OCI-LY7 (cell line): ENCODE measurements at regions not wholly inside any gene's neighbourhood (a gene's known extent, or its start where the extent isn't known, plus 50 kb on each side); places are given as distances from the start of the nearest gene placed in this dataset.

Source experiments
- BruUV-seq: library from RNA; stranded (reverse); fragments of 400-500 nt; replicated peaks from 2 replicates; lab custom pipeline; 2021; lab: Mats Ljungman, UMichigan
- CTCF ChIA-PET: fragments of 300-600 bp; sonication (Branson Sonifier 250); formaldehyde crosslinking; loops from one replicate; lab custom pipeline; 2022; ENCODE audit warnings: antibody characterized with exemption; ENCODE audit not compliant: unreplicated experiment; lab: Charles Lee
- POLR2A ChIA-PET: fragments of 300-600 bp; sonication (Branson Sonifier 250); formaldehyde crosslinking; loops from one replicate; lab custom pipeline; 2022; ENCODE audit warnings: antibody characterized with exemption; lab: Charles Lee
- DNase-seq: peaks from one replicate; pipeline ENCODE4 v3.0.0-alpha.2; 2015; ENCODE audit warnings: low spot score
- H2AFZ ChIP-seq: fragments of 200-600 bp; sonication (generic), shearing (Covaris generic); 2 replicates; pipeline ENCODE4 v1.6.1; 2014; ENCODE audit warnings: mild to moderate bottlenecking, antibody characterized with exemption, low read length, moderate library complexity
- H3K27ac ChIP-seq: fragments of 200-600 bp; sonication (generic); 2 replicates; pipeline ENCODE4 v1.5.1; 2014; ENCODE audit warnings: mixed run types, low read depth, mild to moderate bottlenecking, moderate library complexity, low read length, inconsistent platforms; ENCODE audit not compliant: poor library complexity, severe bottlenecking
- H3K36me3 ChIP-seq: fragments of 200-600 bp; sonication (generic); 2 replicates; pipeline ENCODE4 v1.6.1; 2014; ENCODE audit warnings: mild to moderate bottlenecking, antibody characterized with exemption, low read length, moderate library complexity, mixed read lengths; ENCODE audit not compliant: insufficient read depth
- H3K4me1 ChIP-seq: fragments of 200-600 bp; sonication (generic); 2 replicates; pipeline ENCODE4 v1.5.1; 2014; ENCODE audit warnings: mild to moderate bottlenecking, low read length; ENCODE audit not compliant: insufficient read depth, poor library complexity, severe bottlenecking
- H3K4me2 ChIP-seq: fragments of 200-600 bp; sonication (generic); 2 replicates; pipeline ENCODE4 v1.6.1; 2014; ENCODE audit warnings: mild to moderate bottlenecking, low read length
- H3K4me3 ChIP-seq: fragments of 200-600 bp; sonication (generic); 2 replicates; pipeline ENCODE4 v1.5.1; 2014; ENCODE audit warnings: mild to moderate bottlenecking, low read depth, low read length; ENCODE audit not compliant: poor library complexity, severe bottlenecking
- H3K79me2 ChIP-seq: fragments of 200-600 bp; sonication (generic); 2 replicates; pipeline ENCODE4 v1.6.1; 2016; ENCODE audit warnings: low read depth, mild to moderate bottlenecking, low read length, moderate library complexity, mixed read lengths; ENCODE audit not compliant: insufficient read depth
- H3K9me2 ChIP-seq: fragments of 200-600 bp; sonication (generic); 2 replicates; pipeline ENCODE4 v1.6.1; 2016; ENCODE audit warnings: mild to moderate bottlenecking, low read length, mixed read lengths; ENCODE audit not compliant: insufficient read depth
- H3K9me3 ChIP-seq: fragments of 200-600 bp; sonication (generic); 2 replicates; pipeline ENCODE4 v1.6.1; 2014; ENCODE audit warnings: mild to moderate bottlenecking, mixed run types, low read length, mixed read lengths
- H4K20me1 ChIP-seq: fragments of 200-600 bp; sonication (generic); 2 replicates; pipeline ENCODE4 v1.6.1; 2014; ENCODE audit warnings: mild to moderate bottlenecking, antibody characterized with exemption, low read length, moderate library complexity, mixed read lengths; ENCODE audit not compliant: insufficient read depth
- EZH2phosphoT487 ChIP-seq: fragments of 200-600 bp; sonication (generic); IDR thresholded peaks from 2 replicates; pipeline ENCODE4 v1.6.1; 2018; ENCODE audit warnings: low read depth, borderline replicate concordance, mild to moderate bottlenecking, mixed run types, antibody characterized with exemption, low read length, moderate library complexity, mixed read lengths
- intact Hi-C: fragments of 100-400 bp; cut with micrococcal nuclease; formaldehyde crosslinking; loops from one replicate; pipeline ENCODE4 v1.10.0; 2022; ENCODE audit not compliant: unreplicated experiment
- TF ChIP-seq, protein P1 (sequence below): fragments of 200-600 bp; sonication (generic); conservative IDR thresholded peaks from 2 replicates; pipeline ENCODE4 v1.5.1; 2014; ENCODE audit warnings: mild to moderate bottlenecking, antibody characterized with exemption, low read length, moderate library complexity, mixed read lengths

DNA sequence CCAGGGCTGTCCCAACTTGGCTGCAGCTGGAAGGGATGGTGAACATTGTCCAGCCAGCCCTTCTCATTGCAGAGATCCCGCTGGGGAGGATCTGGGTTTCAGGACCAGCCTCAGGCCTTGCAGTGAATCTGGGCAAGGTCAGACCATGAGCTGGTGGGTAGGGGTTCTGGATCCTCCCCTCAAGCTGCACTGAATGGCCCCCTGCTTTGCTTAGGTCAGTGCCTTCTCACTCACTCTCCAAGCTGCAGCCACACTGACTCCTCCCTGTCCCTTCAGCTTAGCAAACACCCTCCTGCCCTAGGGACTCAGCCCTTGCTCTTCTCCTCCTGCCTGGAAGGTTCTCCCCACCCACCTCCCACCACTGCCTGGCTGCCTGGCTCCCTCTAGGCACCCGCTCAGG lies 95.3 kb upstream of the KCNG1 start:
- intact Hi-C loops, result no loop called here
- TF ChIP-seq, protein P1, sequence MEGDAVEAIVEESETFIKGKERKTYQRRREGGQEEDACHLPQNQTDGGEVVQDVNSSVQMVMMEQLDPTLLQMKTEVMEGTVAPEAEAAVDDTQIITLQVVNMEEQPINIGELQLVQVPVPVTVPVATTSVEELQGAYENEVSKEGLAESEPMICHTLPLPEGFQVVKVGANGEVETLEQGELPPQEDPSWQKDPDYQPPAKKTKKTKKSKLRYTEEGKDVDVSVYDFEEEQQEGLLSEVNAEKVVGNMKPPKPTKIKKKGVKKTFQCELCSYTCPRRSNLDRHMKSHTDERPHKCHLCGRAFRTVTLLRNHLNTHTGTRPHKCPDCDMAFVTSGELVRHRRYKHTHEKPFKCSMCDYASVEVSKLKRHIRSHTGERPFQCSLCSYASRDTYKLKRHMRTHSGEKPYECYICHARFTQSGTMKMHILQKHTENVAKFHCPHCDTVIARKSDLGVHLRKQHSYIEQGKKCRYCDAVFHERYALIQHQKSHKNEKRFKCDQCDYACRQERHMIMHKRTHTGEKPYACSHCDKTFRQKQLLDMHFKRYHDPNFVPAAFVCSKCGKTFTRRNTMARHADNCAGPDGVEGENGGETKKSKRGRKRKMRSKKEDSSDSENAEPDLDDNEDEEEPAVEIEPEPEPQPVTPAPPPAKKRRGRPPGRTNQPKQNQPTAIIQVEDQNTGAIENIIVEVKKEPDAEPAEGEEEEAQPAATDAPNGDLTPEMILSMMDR, result no peak
- no peak for TF ChIP-seq EZH2phosphoT487
- H3K9me2 ChIP-seq, result no peaks in the 10 kb centered on the region
- DNase-seq, result no peak
- no peaks in the 10 kb centered on the region for H3K79me2 ChIP-seq
- H3K27ac ChIP-seq, result no peak overlapping the region
- H3K4me2 ChIP-seq, result no peak overlapping the region
- H2AFZ ChIP-seq, result no peak overlapping the region
- H3K36me3 ChIP-seq, result no peaks in the 10 kb centered on the region
- BruUV-seq, result no TSS peak
- H3K4me1 ChIP-seq, result no peaks in the 10 kb centered on the region
- no peaks in the 10 kb centered on the region for H4K20me1 ChIP-seq
- POLR2A ChIA-PET, result interaction anchor here (0.6 to 1.0 kb wide), 3 partner anchors 17 to 130 kb away, joined by 3 to 4 read pairs (median 3); no protein-coding TSS in a partner anchor
- no peaks in the 10 kb centered on the region for H3K9me3 ChIP-seq
- CTCF ChIA-PET, result no interaction called here
- H3K4me3 ChIP-seq, result no peak overlapping the region

DNA sequence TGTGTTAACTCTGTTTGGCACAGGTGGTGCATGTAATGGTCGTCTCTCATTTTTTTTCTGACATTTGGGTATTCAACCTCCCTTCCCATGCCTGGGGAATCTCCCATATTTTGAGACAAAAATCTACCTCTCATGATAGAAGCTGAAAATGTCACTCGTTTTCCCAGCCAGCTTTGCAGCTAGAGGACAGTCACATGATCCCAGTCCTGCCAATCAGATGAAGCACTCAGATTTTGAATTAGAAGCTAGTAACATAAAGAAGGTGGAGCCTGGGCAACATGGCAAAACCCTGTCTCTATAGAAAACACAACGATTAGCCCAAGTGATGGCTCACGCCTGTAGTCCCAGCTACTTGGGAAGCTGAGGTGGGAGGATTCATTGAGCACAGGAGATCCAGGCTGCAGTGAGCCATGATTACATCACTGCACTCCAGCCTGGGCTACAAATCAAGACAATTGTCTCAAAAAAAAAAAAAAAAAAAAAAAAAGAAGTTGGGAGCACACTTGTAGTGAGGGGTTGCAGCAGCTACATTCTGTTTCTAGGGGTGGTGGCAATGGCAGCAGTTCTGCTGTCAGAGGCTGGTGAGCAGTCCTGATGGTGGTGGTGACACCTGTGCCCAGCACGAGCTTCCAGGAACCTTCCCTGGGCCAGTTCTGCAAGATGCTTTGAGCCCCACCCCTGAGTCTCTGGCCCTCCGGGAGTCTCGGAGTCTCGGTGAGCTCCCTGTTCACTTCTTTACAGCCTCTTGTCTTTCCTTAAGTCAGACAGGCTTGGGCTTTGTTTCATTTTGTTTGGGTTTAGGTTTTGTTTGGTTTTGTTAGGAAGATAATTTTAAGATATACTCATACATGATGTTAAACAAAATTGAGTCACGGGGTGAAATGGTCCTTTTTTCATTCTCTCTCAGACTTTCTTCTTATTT lies 94.1 kb upstream of the KCNG1 start:
- Histone ChIP-seq H2AFZ (no peak overlapping the region), H3K9me2 (no peaks in the 10 kb centered on the region), H3K79me2 (no peaks in the 10 kb centered on the region), H3K9me3 (no peaks in the 10 kb centered on the region), H4K20me1 (no peaks in the 10 kb centered on the region), H3K4me1 (no peaks in the 10 kb centered on the region), H3K4me2 (no peak overlapping the region), H3K4me3 (no peak overlapping the region), H3K36me3 (no peaks in the 10 kb centered on the region), H3K27ac (no peak overlapping the region)
- DNase-seq, result no peak
- TF ChIP-seq EZH2phosphoT487, result no peak
- TF ChIP-seq, protein P1, result no peak
- no TSS peak for BruUV-seq
- intact Hi-C loops, result no loop called here
- ChIA-PET POLR2A (interaction anchor here (0.6 kb wide), 2 partner anchors 506 to 1820 kb away, joined by 4 to 6 read pairs; no protein-coding TSS in a partner anchor), CTCF (no interaction called here)

DNA sequence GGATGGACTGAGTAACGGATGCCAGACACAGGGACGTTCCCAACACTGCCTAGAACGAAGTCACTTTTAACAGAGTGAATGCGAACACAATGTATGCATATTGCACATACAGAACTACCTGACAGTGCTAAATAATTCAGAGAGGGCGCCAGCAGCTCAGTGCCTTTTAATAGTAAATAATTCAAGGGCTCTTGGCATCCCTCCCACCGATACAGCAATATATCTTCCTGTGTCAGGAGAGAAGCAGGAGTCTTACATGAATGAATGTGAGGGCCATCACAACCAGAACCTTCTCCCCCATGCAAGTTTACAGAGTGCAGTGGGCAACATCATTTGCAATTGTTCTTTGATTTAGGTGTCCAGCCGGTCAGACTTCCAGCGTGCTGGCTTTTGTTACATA lies 88.4 kb upstream of the KCNG1 start:
- POLR2A ChIA-PET, result no interaction called here
- H3K4me3 ChIP-seq, result no peak overlapping the region
- H3K36me3 ChIP-seq, result no peaks in the 10 kb centered on the region
- H4K20me1 ChIP-seq, result no peaks in the 10 kb centered on the region
- no peaks in the 10 kb centered on the region for H3K9me3 ChIP-seq
- H3K4me2 ChIP-seq, result no peak overlapping the region
- peaks cover 8% of the 10 kb centered on the region for H3K4me1 ChIP-seq
- H3K9me2 ChIP-seq, result no peaks in the 10 kb centered on the region
- H2AFZ ChIP-seq, result no peak overlapping the region
- CTCF ChIA-PET, result no interaction called here
- no TSS peak for BruUV-seq
- no peak for DNase-seq
- intact Hi-C loops, result no loop called here
- H3K27ac ChIP-seq, result no peak overlapping the region
- TF ChIP-seq, protein P1, result no peak
- TF ChIP-seq EZH2phosphoT487, result no peak
- H3K79me2 ChIP-seq, result no peaks in the 10 kb centered on the region
